GM12878 (cell line): ENCODE measurements at regions not wholly inside any gene's neighbourhood (a gene's known extent, or its start where the extent isn't known, plus 50 kb on each side); places are given as distances from the start of the nearest gene placed in this dataset.

Source experiments
- ATAC-seq: fragments of 200-7000 bp; cut with Tn5 transposase; 3 replicates; pipeline ENCODE4 v1.9.1; 2020; ENCODE audit warnings: mild to moderate bottlenecking, moderate library complexity
- BruUV-seq: library from RNA; stranded (reverse); fragments of 400-500 nt; replicated peaks from 2 replicates; lab custom pipeline; 2021; lab: Mats Ljungman, UMichigan
- CTCF ChIA-PET: fragments of 300-600 bp; sonication (Branson Sonifier 250); formaldehyde crosslinking; extraction: SDS; loops from one replicate; lab custom pipeline; 2021; ENCODE audit warnings: inconsistent platforms; lab: Yijun Ruan, JAX
- POLR2A ChIA-PET: fragments of 350-600 bp; formaldehyde crosslinking; extraction: SDS; loops from one replicate; lab custom pipeline; 2021; ENCODE audit warnings: inconsistent platforms; lab: Charles Lee
- RAD21 ChIA-PET: fragments of 300-600 bp; sonication (Branson Sonifier 250); formaldehyde crosslinking; loops from one replicate; lab custom pipeline; 2023; ENCODE audit warnings: antibody characterized with exemption; ENCODE audit not compliant: unreplicated experiment; lab: Charles Lee
- SMC1A ChIA-PET: fragments of 300-600 bp; sonication (Branson Sonifier 250); formaldehyde crosslinking; loops from one replicate; lab custom pipeline; 2023; ENCODE audit not compliant: unreplicated experiment, uncharacterized antibody; lab: Charles Lee
- DNase-seq: peaks from one replicate; pipeline ENCODE4 v3.0.0-alpha.2; 2011; ENCODE audit warnings: low read depth, low spot score
- FAIRE-seq: peaks from 3 replicates; lab custom pipeline; 2011; peaks lifted over from hg19 to GRCh38; lab: Jason Lieb, UNC
- H2AFZ ChIP-seq: 2 replicates; pipeline ENCODE4 v1.6.0; 2011; ENCODE audit warnings: low read depth, low read length, control low read depth; ENCODE audit not compliant: control insufficient read depth
- H3K27ac ChIP-seq: 2 replicates; pipeline ENCODE4 v1.5.1; 2011; ENCODE audit warnings: control low read depth; ENCODE audit not compliant: control insufficient read depth, insufficient read depth
- H3K27me3 ChIP-seq, 2 experiments: replicated peaks in 1 of 2; 2 replicates each; pipeline versions ENCODE4 v1.6.0 to v1.6.1; 2011; ENCODE audit warnings: low read length in 1 of 2; ENCODE audit not compliant: control insufficient read depth in 2 of 2, insufficient read depth in 2 of 2
- H3K36me3 ChIP-seq, 2 experiments: 2 replicates each; pipeline ENCODE4 v1.5.1; 2011; ENCODE audit warnings: low read length in 1 of 2; ENCODE audit not compliant: control insufficient read depth in 2 of 2, insufficient read depth in 2 of 2
- H3K4me1 ChIP-seq: 2 replicates; pipeline ENCODE4 v1.6.1; 2011; ENCODE audit warnings: mild to moderate bottlenecking, low read length, moderate library complexity, mixed read lengths; ENCODE audit not compliant: control insufficient read depth, insufficient read depth
- H3K4me2 ChIP-seq: 2 replicates; pipeline ENCODE4 v1.6.0; 2011; ENCODE audit warnings: control low read depth; ENCODE audit not compliant: control insufficient read depth, insufficient read depth
- H3K4me3 ChIP-seq: fragments of 200-600 bp; sonication (generic); 2 replicates; pipeline ENCODE4 v1.5.1; 2016
- H3K79me2 ChIP-seq: 2 replicates; pipeline ENCODE4 v1.6.0; 2011; ENCODE audit warnings: low read length; ENCODE audit not compliant: control insufficient read depth, insufficient read depth
- H3K9ac ChIP-seq: 2 replicates; pipeline ENCODE4 v1.8.0; 2011; ENCODE audit warnings: low read length, control low read depth, mixed read lengths; ENCODE audit not compliant: control insufficient read depth, insufficient read depth
- H3K9me3 ChIP-seq: replicated peaks from 3 replicates; pipeline ENCODE4 v1.5.1; 2011; ENCODE audit warnings: mild to moderate bottlenecking, low read length; ENCODE audit not compliant: control insufficient read depth, insufficient read depth
- H4K20me1 ChIP-seq: 2 replicates; pipeline ENCODE4 v1.6.0; 2011; ENCODE audit not compliant: control insufficient read depth, insufficient read depth
- CEBPB ChIP-seq, 2 experiments: fragments of 150-350 bp in 1 of 2; IDR thresholded peaks; 2 replicates each; pipeline ENCODE4 v1.6.1; 2012 to 2014; ENCODE audit warnings: low read depth in 2 of 2, low read length in 2 of 2, borderline replicate concordance in 1 of 2, inconsistent platforms in 1 of 2
- CREM ChIP-seq: IDR thresholded peaks from 2 replicates; pipeline ENCODE4 v1.6.1; 2014; ENCODE audit warnings: antibody characterized with exemption, low read depth
- EED ChIP-seq: sonication (generic); IDR thresholded peaks from 2 replicates; pipeline ENCODE4 v1.6.1; 2016; ENCODE audit warnings: antibody characterized with exemption, low read depth
- MEF2B ChIP-seq: fragments of 450-650 bp; IDR thresholded peaks from 2 replicates; pipeline ENCODE4 v1.6.1; 2018; ENCODE audit warnings: mild to moderate bottlenecking, moderate library complexity; ENCODE audit not compliant: partially characterized antibody, poor library complexity, severe bottlenecking
- NFIC ChIP-seq: IDR thresholded peaks from 2 replicates; pipeline ENCODE4 v1.6.1; 2012; ENCODE audit warnings: low read depth, mild to moderate bottlenecking, inconsistent platforms, low read length, moderate library complexity
- SREBF1 ChIP-seq: IDR thresholded peaks from 2 replicates; pipeline ENCODE4 v1.6.1; 2012; ENCODE audit warnings: mild to moderate bottlenecking, low read length
- ZNF207 ChIP-seq: fragments of 450-650 bp; IDR thresholded peaks from 2 replicates; pipeline ENCODE4 v1.6.1; 2014; ENCODE audit warnings: antibody characterized with exemption, mild to moderate bottlenecking, borderline replicate concordance
- WGBS: methylation state at CpG from one replicate; pipeline ENCODE4 v1.1.6; 2016; ENCODE audit warnings: low lambda C conversion rate; ENCODE audit not compliant: insufficient replicate concordance, insufficient coverage; ENCODE audit errors: missing lambda C conversion rate; 5-methylcytosine and 5-hydroxymethylcytosine counted together
- in situ Hi-C: fragments of 300-500 bp; cut with MboI; formaldehyde crosslinking; loops from 9 replicates; pipeline ENCODE4 v1.14.3; 2018; ENCODE audit warnings: mixed read lengths
- intact Hi-C: fragments of 100-400 bp; cut with micrococcal nuclease; formaldehyde crosslinking; loops from one replicate; pipeline ENCODE4 v1.14.2; 2022; ENCODE audit not compliant: unreplicated experiment

GRCh38 chr4:128371876-128372275 is 84.3 kb upstream of the PGRMC2 start:
- H3K4me3 ChIP-seq: no peak overlapping the region
- FAIRE-seq (no peak), DNase-seq (no peak), ATAC-seq (no peak)
- in situ Hi-C loops: no loop called here
- H3K27me3 ChIP-seq: no peaks in the 10 kb centered on the region
- no peak overlapping the region for H3K27ac ChIP-seq
- ChIA-PET SMC1A (no interaction called here), CTCF (no interaction called here), POLR2A (no interaction called here), RAD21 (no interaction called here)
- no peaks in the 10 kb centered on the region for H4K20me1 ChIP-seq
- H3K36me3 ChIP-seq: no peaks in the 10 kb centered on the region
- H3K4me2 ChIP-seq: no peak overlapping the region
- no peaks in the 10 kb centered on the region for H3K79me2 ChIP-seq
- H3K9me3 ChIP-seq: no peaks in the 10 kb centered on the region; the same call in 2 of the 3 replicates
- no peak overlapping the region for H3K9ac ChIP-seq
- no peaks in the 10 kb centered on the region for H3K4me1 ChIP-seq
- TF ChIP-seq CEBPB (IDR thresholded peaks at IDR 0.05; ENCODE audit: borderline replicate concordance in 1 of 2, low read depth in 2 of 2, low read length in 2 of 2) (no peak), NFIC (no peak), CREM (no peak), SREBF1 (no peak), MEF2B (no peak)
- no peak overlapping the region for H2AFZ ChIP-seq
- intact Hi-C loops: no loop called here
- no TSS peak for BruUV-seq
- WGBS: 59% methylated on average over 2 of the region's 2 CpGs

- H3K36me3 ChIP-seq: no peaks in the 10 kb centered on the region
- CTCF ChIA-PET: no interaction called here
- no peaks in the 10 kb centered on the region for H3K27me3 ChIP-seq
- SMC1A ChIA-PET: no interaction called here
- WGBS: 65% methylated on average over 8 of the region's 8 CpGs
- FAIRE-seq (no peak), ATAC-seq (no peak), DNase-seq (no peak)
- H4K20me1 ChIP-seq: no peaks in the 10 kb centered on the region
- no TSS peak for BruUV-seq
- intact Hi-C loops: no loop called here
- POLR2A ChIA-PET: no interaction called here
- no peaks in the 10 kb centered on the region for H3K4me1 ChIP-seq
- no peak overlapping the region for H3K9ac ChIP-seq
- no peak overlapping the region for H3K4me3 ChIP-seq
- in situ Hi-C loops: no loop called here
- RAD21 ChIA-PET: no interaction called here
- no peaks in the 10 kb centered on the region for H3K9me3 ChIP-seq
- H3K79me2 ChIP-seq: no peaks in the 10 kb centered on the region
- TF ChIP-seq ZNF207 (no peak), EED (no peak)
- H3K4me2 ChIP-seq: no peak overlapping the region
- H3K27ac ChIP-seq: no peak overlapping the region
- H2AFZ ChIP-seq: no peak overlapping the region
Measured at GRCh38 chr4:128371001-128371777, 83.6 kb upstream of the PGRMC2 start.
